Gastrocnemius medialis (tissue), 4 donors: ENCODE measurements at regions not wholly inside any gene's neighbourhood (a gene's known extent, or its start where the extent isn't known, plus 50 kb on each side); places are given as distances from the start of the nearest gene placed in this dataset.

ENCODE experiments used
- ATAC-seq, 2 donors: fragments of 150-250 bp; one replicate each; pipeline ENCODE4 v1.9.1; 2016
- DNase-seq, 2 donors: peaks; one replicate each; pipeline ENCODE4 v3.0.0-alpha.2; 2019
- H3K27ac ChIP-seq, 4 donors: fragments of 200-600 bp; sonication (generic); 1 replicate in 1 of 4; 2 replicates in 3 of 4; pipeline ENCODE4 v1.5.1; 2016 to 2018; ENCODE audit warnings: mild to moderate bottlenecking in 2 of 4, moderate library complexity in 1 of 4
- H3K27me3 ChIP-seq, 3 donors: fragments of 200-600 bp; sonication (generic) in 2 of 3; 1 replicate in 1 of 3; 2 replicates in 2 of 3; pipeline versions ENCODE4 v1.5.1 to v1.6.0; 2016 to 2019; ENCODE audit warnings: mild to moderate bottlenecking in 1 of 3, moderate library complexity in 1 of 3
- H3K36me3 ChIP-seq, 2 donors: fragments of 200-600 bp; sonication (generic) in 1 of 2; one replicate each; pipeline ENCODE4 v1.5.1; 2017 to 2018
- H3K4me1 ChIP-seq, 2 donors: fragments of 200-600 bp; sonication (generic) in 1 of 2; one replicate each; pipeline ENCODE4 v1.5.1; 2016 to 2017; ENCODE audit warnings: mild to moderate bottlenecking in 2 of 2
- H3K4me3 ChIP-seq, 4 donors: fragments of 200-600 bp; sonication (generic) in 3 of 4; 1 replicate in 1 of 4; 2 replicates in 3 of 4; pipeline ENCODE4 v1.5.1; 2016 to 2019; ENCODE audit warnings: mild to moderate bottlenecking in 2 of 4
- H3K9me3 ChIP-seq, 3 donors: fragments of 200-600 bp; sonication (generic) in 2 of 3; 1 replicate in 1 of 3; 2 replicates in 2 of 3; pipeline ENCODE4 v1.5.1; 2016 to 2019
- CTCF ChIP-seq, 5 experiments: fragments of 450-650 bp in 3 of 5; fragments of 200-600 bp in 2 of 5; sonication (generic) in 2 of 5; IDR thresholded peaks in 4 of 5; conservative IDR thresholded peaks in 1 of 5; 1 replicate in 4 of 5; 2 replicates in 1 of 5; pipeline ENCODE4 v1.5.1; 2016 to 2019; ENCODE audit warnings: antibody characterized with exemption in 5 of 5, mild to moderate bottlenecking in 3 of 5, moderate library complexity in 3 of 5
- POLR2A ChIP-seq, 2 donors: fragments of 450-650 bp; IDR thresholded peaks; one replicate each; pipeline ENCODE4 v1.6.1; 2017; ENCODE audit warnings: antibody characterized with exemption in 2 of 2, mild to moderate bottlenecking in 2 of 2, moderate library complexity in 2 of 2
- in situ Hi-C, 4 donors: fragments of 200-750 bp; cut with MboI; loops; one replicate each; pipeline versions ENCODE4 v1.15.0 to v1.8.0; 2017; ENCODE audit warnings: low sequenced_read_pairs in 4 of 4
- intact Hi-C: fragments of 100-400 bp; cut with DNase I; formaldehyde crosslinking; loops from one replicate; pipeline ENCODE4 v1.15.1; 2023; ENCODE audit warnings: low total_unique reads

DNA sequence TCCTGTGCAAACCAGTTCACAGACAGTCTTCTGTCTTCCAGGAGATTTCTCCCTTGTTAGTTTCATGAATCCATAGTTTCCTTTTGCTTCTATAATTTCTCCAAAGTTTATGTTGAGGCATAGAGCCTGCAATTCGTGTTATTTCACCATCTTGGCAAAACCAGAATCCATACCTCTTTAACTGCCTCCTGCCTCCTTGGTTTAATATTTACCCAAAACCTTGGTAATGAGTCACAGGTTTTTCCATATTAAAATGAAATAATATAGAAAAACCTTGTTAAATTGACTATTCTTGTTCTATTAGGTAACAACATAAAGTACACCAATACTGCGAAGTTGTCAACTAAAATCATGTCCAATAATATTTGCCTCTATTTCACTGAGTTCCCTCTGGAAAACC, 459.7 kb downstream of the HINT1 start:
- intact Hi-C loops, result no loop called here

DNA sequence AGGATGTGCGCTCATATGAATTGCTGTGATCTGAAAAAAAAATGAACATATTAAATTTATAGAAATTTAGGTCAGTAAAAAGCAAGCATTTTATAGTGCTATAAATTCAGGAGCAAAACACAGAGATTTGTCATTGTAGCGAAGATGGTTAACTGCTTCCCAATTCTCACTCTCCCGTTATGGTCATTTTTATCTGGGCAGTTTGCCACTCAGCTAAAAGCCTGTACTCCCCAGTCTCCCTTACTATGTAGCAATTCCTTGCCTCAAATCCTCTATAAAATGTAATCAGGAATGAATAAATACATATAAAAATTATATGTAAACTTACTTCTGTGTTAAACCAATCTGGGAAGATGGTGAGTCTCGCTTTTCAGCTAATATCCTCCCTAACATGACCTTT, 471.5 kb downstream of the HINT1 start:
- Histone ChIP-seq H3K4me3 (no peak overlapping the region), H3K27me3 (no peaks in the 10 kb centered on the region), H3K27ac (no peak overlapping the region), H3K36me3 (no peaks in the 10 kb centered on the region), H3K4me1 (peaks cover 0 to 3% of the 10 kb centered on the region in 2 donors), H3K9me3 (no peaks in the 10 kb centered on the region)
- TF ChIP-seq POLR2A (IDR thresholded peaks at IDR 0.05), result no peak
- no peak for TF ChIP-seq CTCF (IDR thresholded peaks at IDR 0.05 in 4 of 5, conservative IDR thresholded peaks at IDR 0.05 in 1 of 5)
- intact Hi-C loops (no loop called here), in situ Hi-C loops (no loop called here)
- no peak for ATAC-seq
- DNase-seq, result no peak

More for the DNA sequence above, 459.7 kb downstream of the HINT1 start:
- H3K27ac ChIP-seq, result no peak overlapping the region
- DNase-seq (no peak), ATAC-seq (no peak)
- no peaks in the 10 kb centered on the region for H3K4me1 ChIP-seq
- no peak for TF ChIP-seq CTCF (IDR thresholded peaks at IDR 0.05 in 4 of 5, conservative IDR thresholded peaks at IDR 0.05 in 1 of 5)
- no peak for TF ChIP-seq POLR2A (IDR thresholded peaks at IDR 0.05)
- no peaks in the 10 kb centered on the region for H3K9me3 ChIP-seq
- no peaks in the 10 kb centered on the region for H3K27me3 ChIP-seq
- in situ Hi-C loops, result no loop called here
- no peaks in the 10 kb centered on the region for H3K36me3 ChIP-seq
- no peak overlapping the region for H3K4me3 ChIP-seq

DNA sequence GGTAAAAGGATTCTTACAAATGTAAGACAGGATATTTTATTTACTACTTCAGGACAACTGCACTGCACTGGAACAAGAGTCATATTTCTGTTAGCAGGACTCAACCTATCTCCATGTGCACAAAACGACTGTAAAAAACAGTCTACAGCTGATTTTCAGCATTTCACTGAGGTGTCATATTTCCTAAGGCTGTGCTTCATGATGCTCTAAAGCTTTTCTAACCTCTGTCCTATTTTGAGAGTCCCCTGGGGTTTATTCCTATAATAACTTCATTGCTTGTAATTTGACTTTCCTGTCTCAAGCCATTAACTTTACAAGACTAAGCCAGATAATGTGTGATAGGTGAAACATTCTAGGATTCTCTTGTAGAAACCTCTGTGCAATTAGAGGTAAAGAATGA, 472.3 kb downstream of the HINT1 start:
- Histone ChIP-seq H3K36me3 (no peaks in the 10 kb centered on the region), H3K4me3 (no peak overlapping the region), H3K27ac (no peak overlapping the region), H3K4me1 (peaks cover 0 to 3% of the 10 kb centered on the region in 2 donors), H3K27me3 (no peaks in the 10 kb centered on the region), H3K9me3 (no peaks in the 10 kb centered on the region)
- DNase-seq (no peak), ATAC-seq (no peak)
- TF ChIP-seq CTCF (IDR thresholded peaks at IDR 0.05 in 4 of 5, conservative IDR thresholded peaks at IDR 0.05 in 1 of 5), result no peak
- TF ChIP-seq POLR2A (IDR thresholded peaks at IDR 0.05), result no peak
- intact Hi-C loops, result no loop called here
- in situ Hi-C loops, result no loop called here

DNA sequence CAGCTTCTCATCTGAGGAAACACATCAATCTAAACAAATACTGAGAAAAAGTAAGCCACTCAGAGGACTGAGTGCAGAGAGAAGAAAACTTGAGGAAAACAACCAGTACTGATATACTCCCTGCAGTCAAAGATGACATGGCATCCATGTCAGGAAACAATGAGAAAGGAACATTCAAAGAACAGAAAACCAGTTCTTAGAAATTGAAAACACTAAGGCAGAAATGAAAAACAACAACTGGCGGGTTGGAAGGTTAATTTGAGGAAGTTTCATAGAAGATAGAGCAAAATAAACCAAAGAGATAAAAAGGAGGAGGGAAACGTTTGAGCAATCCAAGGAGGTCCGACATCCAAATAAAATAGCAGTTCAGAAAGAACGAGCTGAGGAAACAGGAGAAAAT, 475.2 kb downstream of the HINT1 start:
- intact Hi-C loops (no loop called here), in situ Hi-C loops (no loop called here)
- no peak for ATAC-seq
- H3K4me1 ChIP-seq, result peaks cover 0 to 3% of the 10 kb centered on the region in 2 donors
- H3K4me3 ChIP-seq, result no peak overlapping the region
- no peak overlapping the region for H3K27ac ChIP-seq
- no peaks in the 10 kb centered on the region for H3K27me3 ChIP-seq
- H3K36me3 ChIP-seq, result no peaks in the 10 kb centered on the region
- no peak for TF ChIP-seq POLR2A (IDR thresholded peaks at IDR 0.05)
- TF ChIP-seq CTCF (IDR thresholded peaks at IDR 0.05 in 4 of 5, conservative IDR thresholded peaks at IDR 0.05 in 1 of 5), result no peak
- DNase-seq, result no peak
- H3K9me3 ChIP-seq, result no peaks in the 10 kb centered on the region

- no peaks in the 10 kb centered on the region for H3K9me3 ChIP-seq
- intact Hi-C loops (no loop called here), in situ Hi-C loops (no loop called here)
- TF ChIP-seq CTCF (IDR thresholded peaks at IDR 0.05 in 4 of 5, conservative IDR thresholded peaks at IDR 0.05 in 1 of 5) (no peak), POLR2A (IDR thresholded peaks at IDR 0.05) (no peak)
- no peaks in the 10 kb centered on the region for H3K36me3 ChIP-seq
- H3K27me3 ChIP-seq, result no peaks in the 10 kb centered on the region
- H3K4me3 ChIP-seq, result peak overlapping the region in 1 of 4 donors; percentile 18
- ATAC-seq (peak in 1 of 2 donors; percentile 36), DNase-seq (no peak)
- H3K27ac ChIP-seq, result peak overlapping the region in 2 of 4 donors; percentile 39 to 60
- H3K4me1 ChIP-seq, result no peaks in the 10 kb centered on the region
These were observed 477.8 kb downstream of the HINT1 start for GRCh38 chr5:130687085-130687733.
